ENCODE measurements at regions not wholly inside any gene's neighbourhood (a gene's known extent, or its start where the extent isn't known, plus 50 kb on each side); places are given as distances from the start of the nearest gene placed in this dataset.

DNA sequence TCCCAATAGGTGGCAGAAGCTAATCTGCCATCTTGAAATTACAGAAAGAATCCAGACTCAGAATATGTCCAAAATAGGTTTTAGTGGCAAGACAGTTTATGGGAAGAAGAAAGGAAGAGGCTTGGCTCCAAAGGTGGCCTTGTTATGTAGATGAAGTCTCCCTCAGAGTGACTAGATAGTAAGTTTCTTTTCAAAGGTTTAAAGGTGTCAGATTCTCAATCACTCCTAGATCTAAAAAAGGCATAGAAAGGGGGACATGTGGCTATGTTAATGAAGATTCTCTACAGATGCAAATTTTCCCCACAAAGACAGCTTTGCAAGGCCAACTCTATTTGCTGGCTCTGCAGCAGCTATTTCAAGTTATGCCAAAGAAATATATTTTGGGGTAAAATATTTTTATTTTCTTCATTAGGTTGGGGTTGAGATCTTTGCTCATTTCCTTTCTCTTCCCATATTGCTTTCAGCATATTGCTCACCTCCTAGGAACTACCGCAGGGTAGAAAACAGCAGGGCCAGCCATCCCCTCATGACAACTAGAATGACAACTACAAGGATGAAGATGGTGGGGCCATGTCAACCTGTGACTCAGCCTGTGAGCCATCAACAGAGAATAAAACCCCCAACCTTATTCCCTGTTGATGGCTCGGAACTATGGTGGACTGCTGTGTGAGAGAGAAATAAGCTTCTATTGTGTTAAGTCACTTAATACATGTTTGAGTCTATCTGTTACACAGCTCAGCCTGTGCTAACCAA lies 274.0 kb upstream of the GALNT17 start:
- TF ChIP-seq, protein P1, sequence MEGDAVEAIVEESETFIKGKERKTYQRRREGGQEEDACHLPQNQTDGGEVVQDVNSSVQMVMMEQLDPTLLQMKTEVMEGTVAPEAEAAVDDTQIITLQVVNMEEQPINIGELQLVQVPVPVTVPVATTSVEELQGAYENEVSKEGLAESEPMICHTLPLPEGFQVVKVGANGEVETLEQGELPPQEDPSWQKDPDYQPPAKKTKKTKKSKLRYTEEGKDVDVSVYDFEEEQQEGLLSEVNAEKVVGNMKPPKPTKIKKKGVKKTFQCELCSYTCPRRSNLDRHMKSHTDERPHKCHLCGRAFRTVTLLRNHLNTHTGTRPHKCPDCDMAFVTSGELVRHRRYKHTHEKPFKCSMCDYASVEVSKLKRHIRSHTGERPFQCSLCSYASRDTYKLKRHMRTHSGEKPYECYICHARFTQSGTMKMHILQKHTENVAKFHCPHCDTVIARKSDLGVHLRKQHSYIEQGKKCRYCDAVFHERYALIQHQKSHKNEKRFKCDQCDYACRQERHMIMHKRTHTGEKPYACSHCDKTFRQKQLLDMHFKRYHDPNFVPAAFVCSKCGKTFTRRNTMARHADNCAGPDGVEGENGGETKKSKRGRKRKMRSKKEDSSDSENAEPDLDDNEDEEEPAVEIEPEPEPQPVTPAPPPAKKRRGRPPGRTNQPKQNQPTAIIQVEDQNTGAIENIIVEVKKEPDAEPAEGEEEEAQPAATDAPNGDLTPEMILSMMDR (IDR thresholded peaks at IDR 0.05; ENCODE audit: insufficient read depth, low read length, poor library complexity, severe bottlenecking): no peak
- no peak for TF ChIP-seq EZH2phosphoT487 (conservative IDR thresholded peaks at IDR 0.05; ENCODE audit: low read length)
